Suprapubic skin (tissue), 4 donors: ENCODE measurements at regions not wholly inside any gene's neighbourhood (a gene's known extent, or its start where the extent isn't known, plus 50 kb on each side); places are given as distances from the start of the nearest gene placed in this dataset.
A peak's percentile ranks its signal among the peaks of the same experiment; 100 is the strongest.
"Not testable (repeated sequence)": the region's sequence is repeated elsewhere in the genome, so short reads cannot be mapped to it uniquely, and the experiment has no call there.

ENCODE experiments used
- DNase-seq, 2 donors: peaks; one replicate each; pipeline ENCODE4 v3.0.0-alpha.2; 2019; ENCODE audit warnings: low spot score in 2 of 2
- H3K27ac ChIP-seq: fragments of 200-600 bp; sonication (generic); one replicate; pipeline ENCODE4 v1.5.1; 2019
- H3K27me3 ChIP-seq: fragments of 200-600 bp; sonication (generic); one replicate; pipeline ENCODE4 v1.5.1; 2019
- H3K36me3 ChIP-seq: fragments of 200-600 bp; sonication (generic); one replicate; pipeline ENCODE4 v1.5.1; 2019
- H3K4me1 ChIP-seq: fragments of 200-600 bp; sonication (generic); one replicate; pipeline ENCODE4 v1.5.1; 2019
- H3K4me3 ChIP-seq: fragments of 200-600 bp; sonication (generic); one replicate; pipeline ENCODE4 v1.5.1; 2019; ENCODE audit warnings: mild to moderate bottlenecking
- H3K9me3 ChIP-seq: fragments of 200-600 bp; sonication (generic); one replicate; pipeline ENCODE4 v1.5.1; 2019
- EP300 ChIP-seq: sonication (generic); formaldehyde crosslinking; IDR thresholded peaks from one replicate; pipeline ENCODE4 v1.6.1; 2017; ENCODE audit warnings: antibody characterized with exemption
- POLR2A ChIP-seq, 2 donors: fragments of 450-650 bp; IDR thresholded peaks; one replicate each; pipeline ENCODE4 v1.6.1; 2017; ENCODE audit warnings: antibody characterized with exemption in 2 of 2, mild to moderate bottlenecking in 2 of 2, moderate library complexity in 2 of 2
- POLR2AphosphoS5 ChIP-seq, 3 donors: sonication (generic); formaldehyde crosslinking; IDR thresholded peaks; one replicate each; pipeline ENCODE4 v1.6.1; 2017; ENCODE audit warnings: antibody characterized with exemption in 3 of 3
- WGBS: methylation state at CpG from one replicate; pipeline ENCODE4 v1.1.5; 2018; 5-methylcytosine and 5-hydroxymethylcytosine counted together
- TF ChIP-seq, protein P1 (sequence below), 2 donors: fragments of 200-600 bp in 1 of 2; fragments of 450-650 bp in 1 of 2; sonication (generic) in 1 of 2; IDR thresholded peaks; one replicate each; pipeline ENCODE4 v1.5.1; 2016 to 2019; ENCODE audit warnings: antibody characterized with exemption in 2 of 2, mild to moderate bottlenecking in 1 of 2, moderate library complexity in 1 of 2

GRCh38 chr9:79485258-79485657 lies 86.5 kb upstream of the TLE4 start:
- H3K27me3 ChIP-seq, result no peaks in the 10 kb centered on the region
- 88% methylated on average over 3 of the region's 3 CpGs for WGBS
- H3K27ac ChIP-seq, result no peak overlapping the region
- no peaks in the 10 kb centered on the region for H3K9me3 ChIP-seq
- peaks cover 17% of the 10 kb centered on the region for H3K4me1 ChIP-seq
- H3K4me3 ChIP-seq, result no peak overlapping the region
- no peaks in the 10 kb centered on the region for H3K36me3 ChIP-seq
- TF ChIP-seq, protein P1, sequence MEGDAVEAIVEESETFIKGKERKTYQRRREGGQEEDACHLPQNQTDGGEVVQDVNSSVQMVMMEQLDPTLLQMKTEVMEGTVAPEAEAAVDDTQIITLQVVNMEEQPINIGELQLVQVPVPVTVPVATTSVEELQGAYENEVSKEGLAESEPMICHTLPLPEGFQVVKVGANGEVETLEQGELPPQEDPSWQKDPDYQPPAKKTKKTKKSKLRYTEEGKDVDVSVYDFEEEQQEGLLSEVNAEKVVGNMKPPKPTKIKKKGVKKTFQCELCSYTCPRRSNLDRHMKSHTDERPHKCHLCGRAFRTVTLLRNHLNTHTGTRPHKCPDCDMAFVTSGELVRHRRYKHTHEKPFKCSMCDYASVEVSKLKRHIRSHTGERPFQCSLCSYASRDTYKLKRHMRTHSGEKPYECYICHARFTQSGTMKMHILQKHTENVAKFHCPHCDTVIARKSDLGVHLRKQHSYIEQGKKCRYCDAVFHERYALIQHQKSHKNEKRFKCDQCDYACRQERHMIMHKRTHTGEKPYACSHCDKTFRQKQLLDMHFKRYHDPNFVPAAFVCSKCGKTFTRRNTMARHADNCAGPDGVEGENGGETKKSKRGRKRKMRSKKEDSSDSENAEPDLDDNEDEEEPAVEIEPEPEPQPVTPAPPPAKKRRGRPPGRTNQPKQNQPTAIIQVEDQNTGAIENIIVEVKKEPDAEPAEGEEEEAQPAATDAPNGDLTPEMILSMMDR (IDR thresholded peaks at IDR 0.05), result no peak
- TF ChIP-seq EP300 (no peak), POLR2A (IDR thresholded peaks at IDR 0.05) (no peak), POLR2AphosphoS5 (IDR thresholded peaks at IDR 0.05) (no peak)
- no peak for DNase-seq

- 38% methylated on average over 6 of the region's 6 CpGs for WGBS
- DNase-seq, result no peak
Observed at GRCh38 chr9:79489261-79490000, 82.3 kb upstream of the TLE4 start.

GRCh38 chr9:79490657-79491248 lies 81.0 kb upstream of the TLE4 start:
- peaks cover 19% of the 10 kb centered on the region for H3K4me1 ChIP-seq
- H3K9me3 ChIP-seq, result no peaks in the 10 kb centered on the region
- no peak overlapping the region for H3K27ac ChIP-seq
- WGBS, result 66% methylated on average over 3 of the region's 3 CpGs
- no peak for DNase-seq
- H3K4me3 ChIP-seq, result no peak overlapping the region
- H3K27me3 ChIP-seq, result no peaks in the 10 kb centered on the region
- H3K36me3 ChIP-seq, result no peaks in the 10 kb centered on the region
- TF ChIP-seq EP300 (no peak), POLR2AphosphoS5 (IDR thresholded peaks at IDR 0.05) (no peak), POLR2A (IDR thresholded peaks at IDR 0.05) (no peak)
- TF ChIP-seq, protein P1 (IDR thresholded peaks at IDR 0.05), result no peak

More at GRCh38 chr9:79489261-79490000, 82.3 kb upstream of the TLE4 start:
- no peaks in the 10 kb centered on the region for H3K27me3 ChIP-seq
- no peak overlapping the region for H3K4me3 ChIP-seq
- H3K4me1 ChIP-seq, result peaks cover 19% of the 10 kb centered on the region
- no peaks in the 10 kb centered on the region for H3K36me3 ChIP-seq
- no peak for TF ChIP-seq EP300
- no peak for TF ChIP-seq POLR2AphosphoS5 (IDR thresholded peaks at IDR 0.05)
- TF ChIP-seq, protein P1 (IDR thresholded peaks at IDR 0.05), result no peak
- no peak for TF ChIP-seq POLR2A (IDR thresholded peaks at IDR 0.05)
- no peaks in the 10 kb centered on the region for H3K9me3 ChIP-seq
- peak overlapping the region; percentile 48 for H3K27ac ChIP-seq

- Histone ChIP-seq H3K4me1 (peaks cover 19% of the 10 kb centered on the region), H3K27ac (no peak overlapping the region), H3K36me3 (no peaks in the 10 kb centered on the region), H3K9me3 (no peaks in the 10 kb centered on the region), H3K4me3 (no peak overlapping the region), H3K27me3 (no peaks in the 10 kb centered on the region)
- WGBS, result 70% methylated on average over 3 of the region's 3 CpGs
- no peak for DNase-seq
- TF ChIP-seq POLR2A (IDR thresholded peaks at IDR 0.05) (no peak), POLR2AphosphoS5 (IDR thresholded peaks at IDR 0.05) (no peak), EP300 (no peak)
- TF ChIP-seq, protein P1 (IDR thresholded peaks at IDR 0.05), result no peak
Observed at GRCh38 chr9:79492092-79493009, 79.4 kb upstream of the TLE4 start.

DNA sequence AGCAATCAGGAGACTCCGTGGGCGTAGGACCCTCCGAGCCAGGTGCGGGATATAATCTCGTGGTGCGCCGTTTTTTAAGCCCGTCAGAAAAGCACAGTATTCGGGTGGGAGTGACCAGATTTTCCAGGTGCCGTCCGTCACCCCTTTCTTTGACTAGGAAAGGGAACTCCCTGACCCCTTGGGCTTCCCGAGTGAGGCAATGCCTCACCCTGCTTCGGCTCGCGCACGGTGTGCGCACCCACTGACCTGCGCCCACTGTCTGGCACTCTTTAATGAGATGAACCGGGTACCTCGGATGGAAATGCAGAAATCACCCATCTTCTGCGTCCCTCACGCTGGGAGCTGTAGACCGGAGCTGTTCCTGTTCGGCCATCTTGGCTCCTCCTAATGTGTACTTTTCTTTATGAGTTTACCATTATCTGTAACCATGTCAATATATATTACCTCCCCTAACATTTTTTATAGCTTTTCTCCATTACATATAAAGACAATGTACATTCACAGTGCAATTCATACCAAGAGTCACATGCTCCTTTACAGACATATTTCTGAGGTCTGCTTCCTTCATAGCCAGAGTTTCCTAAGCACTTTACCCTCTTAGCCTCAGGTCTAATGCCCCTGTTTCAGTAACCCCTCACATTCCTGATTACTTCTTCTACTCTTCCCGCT lies 71.4 kb upstream of the TLE4 start:
- DNase-seq, H3K27me3 ChIP-seq, H3K9me3 ChIP-seq, H3K4me3 ChIP-seq, H3K27ac ChIP-seq, H3K4me1 ChIP-seq, H3K36me3 ChIP-seq: not testable (repeated sequence)
- WGBS, result 94% methylated on average over 25 of the region's 25 CpGs
